ENCODE measurements at regions not wholly inside any gene's neighbourhood (a gene's known extent, or its start where the extent isn't known, plus 50 kb on each side); places are given as distances from the start of the nearest gene placed in this dataset.

DNA sequence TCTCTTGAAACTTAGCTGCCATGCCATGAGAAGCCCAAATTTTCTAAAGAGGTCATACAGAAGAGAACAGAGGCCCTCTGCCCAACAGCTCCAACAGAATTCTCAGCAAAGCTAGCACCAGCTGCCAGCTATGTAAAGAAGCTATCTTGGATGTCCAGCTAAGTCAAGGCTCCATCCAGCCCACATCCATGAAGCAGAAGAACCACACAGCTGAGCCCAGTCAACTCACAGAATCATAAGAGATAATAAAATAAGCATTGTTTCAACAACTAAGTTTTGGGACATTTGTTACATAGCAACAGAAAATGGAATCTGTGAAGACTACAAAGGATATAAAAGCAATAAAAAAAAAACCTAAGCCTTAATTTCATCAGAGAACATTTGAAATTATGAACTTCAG is 434.3 kb downstream of the TXNL1 start:
- no peak overlapping the region for H3K27ac ChIP-seq (ENCODE audit: low read length)
- no peak overlapping the region for H3K9ac ChIP-seq (ENCODE audit: low read length)
- no peak overlapping the region for H3K4me3 ChIP-seq (ENCODE audit: low read length)
- no peaks in the 10 kb centered on the region for H3K36me3 ChIP-seq (ENCODE audit: control insufficient read depth, low read depth, low read length)
- no peaks in the 10 kb centered on the region for H3K27me3 ChIP-seq (ENCODE audit: control insufficient read depth, insufficient read depth, low read length)
- H3K9me3 ChIP-seq (ENCODE audit: control insufficient read depth, low read depth, low read length) = no peaks in the 10 kb centered on the region
- no peaks in the 10 kb centered on the region for H3K4me1 ChIP-seq (ENCODE audit: control insufficient read depth, low read depth, low read length)

DNA sequence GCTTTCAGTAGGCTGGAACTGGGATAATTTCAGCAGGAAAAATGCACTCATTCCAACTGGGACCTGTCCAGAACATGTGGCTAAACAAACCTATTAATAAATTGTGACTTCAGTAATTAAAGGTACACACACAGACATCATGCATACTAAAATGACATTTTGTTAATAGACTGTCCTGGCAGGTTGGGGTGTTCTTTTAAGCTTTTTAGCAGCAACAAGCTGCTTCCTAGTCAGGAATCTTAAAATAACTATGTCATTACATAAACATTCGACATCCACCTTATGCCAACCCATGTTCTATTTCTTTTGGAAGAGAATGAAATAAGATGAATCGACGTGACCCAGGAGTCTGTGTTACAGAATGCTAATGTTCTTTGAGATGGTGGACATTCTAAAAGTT is 435.7 kb downstream of the TXNL1 start:
- Histone ChIP-seq H3K27me3 (ENCODE audit: control insufficient read depth, insufficient read depth, low read length) (no peaks in the 10 kb centered on the region), H3K4me1 (ENCODE audit: control insufficient read depth, low read depth, low read length) (no peaks in the 10 kb centered on the region), H3K4me3 (ENCODE audit: low read length) (no peak overlapping the region), H3K27ac (ENCODE audit: low read length) (no peak overlapping the region), H3K36me3 (ENCODE audit: control insufficient read depth, low read depth, low read length) (no peaks in the 10 kb centered on the region), H3K9me3 (ENCODE audit: control insufficient read depth, low read depth, low read length) (no peaks in the 10 kb centered on the region), H3K9ac (ENCODE audit: low read length) (no peak overlapping the region)

DNA sequence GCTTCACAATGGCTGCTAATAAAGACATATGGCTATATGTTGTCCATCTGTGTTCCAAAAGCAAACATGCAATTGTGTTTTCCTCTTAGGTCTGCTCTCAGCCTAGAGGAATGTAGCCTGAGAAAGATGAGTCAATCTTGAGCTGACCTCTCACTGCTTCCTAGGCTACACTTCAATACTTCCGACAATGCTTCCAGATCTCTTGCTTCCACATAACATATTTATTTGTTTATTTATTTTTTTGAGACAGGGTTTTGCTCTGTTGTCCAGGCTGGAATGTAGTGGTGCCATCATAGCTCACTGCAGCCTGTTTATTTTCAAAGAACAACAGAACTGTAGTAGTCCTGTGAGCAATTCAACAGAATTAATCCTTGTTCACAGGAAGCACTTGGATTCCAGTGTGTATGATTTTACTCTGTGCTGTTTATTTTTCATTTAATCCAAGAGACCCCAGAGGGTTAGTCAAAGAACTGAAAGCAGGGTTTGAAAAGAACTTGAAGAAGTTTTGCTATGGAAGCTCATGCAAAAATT is 437.9 kb downstream of the TXNL1 start:
- no peak overlapping the region for H3K27ac ChIP-seq (ENCODE audit: low read length)
- H3K4me3 ChIP-seq (ENCODE audit: low read length) = no peak overlapping the region
- no peaks in the 10 kb centered on the region for H3K36me3 ChIP-seq (ENCODE audit: control insufficient read depth, low read depth, low read length)
- no peak overlapping the region for H3K9ac ChIP-seq (ENCODE audit: low read length)
- H3K4me1 ChIP-seq (ENCODE audit: control insufficient read depth, low read depth, low read length) = no peaks in the 10 kb centered on the region
- H3K9me3 ChIP-seq (ENCODE audit: control insufficient read depth, low read depth, low read length) = no peaks in the 10 kb centered on the region
- no peaks in the 10 kb centered on the region for H3K27me3 ChIP-seq (ENCODE audit: control insufficient read depth, insufficient read depth, low read length)

DNA sequence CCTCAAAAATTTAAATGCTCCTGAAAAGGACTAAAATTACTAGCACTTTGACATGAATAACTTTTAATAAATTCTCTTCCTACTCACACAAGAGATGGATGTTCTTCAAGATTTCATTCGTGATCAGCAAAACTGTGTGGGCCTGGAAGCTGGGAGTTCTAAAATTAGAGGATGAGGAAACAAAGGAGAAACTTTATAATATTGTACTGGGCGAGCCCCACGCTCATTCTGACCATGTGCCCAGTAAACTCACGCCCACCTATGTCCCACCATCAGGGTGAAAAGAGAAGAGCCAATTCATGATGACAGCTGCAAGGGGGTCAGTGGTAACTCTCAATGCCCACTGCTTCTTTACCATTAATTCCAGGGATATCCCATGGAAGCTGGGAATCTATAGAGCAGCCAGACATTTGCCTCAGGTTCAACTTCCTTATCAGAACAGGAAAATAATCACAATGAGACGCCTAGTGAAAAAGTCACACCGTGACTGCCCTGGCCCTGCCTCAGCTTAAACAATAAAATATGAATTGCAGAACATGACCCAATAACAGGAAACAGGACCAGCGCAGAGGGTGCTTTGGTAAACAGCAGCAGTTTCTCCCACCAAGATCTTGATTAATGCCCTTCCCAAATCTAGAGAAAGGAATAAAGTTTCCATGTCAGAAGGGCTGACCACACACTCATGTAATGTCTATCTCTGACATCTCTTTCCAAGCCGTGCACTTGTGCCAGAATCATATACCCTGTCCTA is 438.6 kb downstream of the TXNL1 start:
- Histone ChIP-seq H3K9ac (ENCODE audit: low read length) (no peak overlapping the region), H3K36me3 (ENCODE audit: control insufficient read depth, low read depth, low read length) (no peaks in the 10 kb centered on the region), H3K4me3 (ENCODE audit: low read length) (no peak overlapping the region), H3K27ac (ENCODE audit: low read length) (no peak overlapping the region), H3K4me1 (ENCODE audit: control insufficient read depth, low read depth, low read length) (no peaks in the 10 kb centered on the region), H3K9me3 (ENCODE audit: control insufficient read depth, low read depth, low read length) (no peaks in the 10 kb centered on the region), H3K27me3 (ENCODE audit: control insufficient read depth, insufficient read depth, low read length) (no peaks in the 10 kb centered on the region)

DNA sequence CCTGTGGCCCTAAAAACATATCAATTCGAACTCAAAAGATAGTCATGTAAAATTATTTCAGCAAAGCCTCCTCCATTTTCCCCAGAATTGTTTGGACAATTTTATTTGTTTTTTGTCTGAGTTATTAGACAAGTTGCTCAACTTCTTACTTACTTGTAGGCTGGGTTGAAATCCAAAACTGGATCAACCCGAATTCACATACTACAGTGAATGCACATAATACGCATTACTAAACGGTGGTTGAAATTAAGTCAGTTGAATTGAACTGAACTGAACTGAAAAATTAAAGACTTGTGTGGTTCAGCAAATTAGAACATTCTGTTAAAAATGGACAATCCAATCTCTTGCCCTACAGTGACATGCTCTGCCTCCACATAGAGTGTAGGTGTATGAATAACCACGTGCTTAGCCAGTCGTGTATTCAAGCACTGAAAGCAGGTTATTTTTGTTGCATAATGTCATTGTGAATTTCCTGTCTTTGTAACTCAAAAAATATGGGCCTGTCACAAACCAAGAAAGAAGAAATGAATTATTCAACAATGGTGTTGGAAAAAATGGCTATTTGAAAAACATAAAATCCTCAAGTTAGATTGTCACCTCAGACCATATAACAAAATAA is 441.0 kb downstream of the TXNL1 start:
- H3K27ac ChIP-seq (ENCODE audit: low read length) = no peak overlapping the region
- H3K4me3 ChIP-seq (ENCODE audit: low read length) = no peak overlapping the region
- H3K4me1 ChIP-seq (ENCODE audit: control insufficient read depth, low read depth, low read length) = no peaks in the 10 kb centered on the region
- no peaks in the 10 kb centered on the region for H3K27me3 ChIP-seq (ENCODE audit: control insufficient read depth, insufficient read depth, low read length)
- no peaks in the 10 kb centered on the region for H3K9me3 ChIP-seq (ENCODE audit: control insufficient read depth, low read depth, low read length)
- H3K36me3 ChIP-seq (ENCODE audit: control insufficient read depth, low read depth, low read length) = no peaks in the 10 kb centered on the region
- H3K9ac ChIP-seq (ENCODE audit: low read length) = no peak overlapping the region

DNA sequence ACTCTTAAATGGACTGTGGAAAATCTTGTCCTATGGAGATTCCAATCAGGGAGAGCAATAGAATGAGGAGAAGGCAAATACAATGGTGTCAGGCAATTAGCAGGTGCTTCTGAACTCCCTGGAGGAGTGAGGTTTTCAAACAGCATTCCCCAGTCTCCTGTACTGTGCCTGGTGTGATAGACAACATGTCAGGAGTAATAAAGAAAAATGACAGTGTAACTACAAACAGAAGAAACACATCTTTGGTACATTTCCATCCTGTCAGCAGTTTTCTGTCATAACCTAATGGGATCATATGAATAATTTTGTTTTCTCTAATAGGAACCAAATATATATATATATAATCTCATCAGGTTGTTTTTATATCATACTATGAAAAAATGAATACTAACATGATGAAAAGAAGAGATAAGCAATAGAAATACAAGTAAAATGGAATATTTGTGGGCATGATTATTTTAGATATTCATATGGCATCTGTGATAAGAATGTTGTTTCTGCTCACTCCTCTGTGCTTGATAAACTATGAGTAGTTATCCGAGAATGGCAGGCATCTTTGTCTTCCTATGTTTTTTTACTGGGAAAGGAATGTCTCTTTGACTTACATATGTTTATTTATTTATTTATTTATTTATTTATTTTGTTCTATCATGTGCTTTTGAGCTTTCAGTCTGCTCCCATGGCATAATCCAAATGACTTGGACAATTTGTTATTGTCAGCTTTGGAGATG is 441.7 kb downstream of the TXNL1 start:
- Histone ChIP-seq H3K4me3 (ENCODE audit: low read length) (no peak overlapping the region), H3K4me1 (ENCODE audit: control insufficient read depth, low read depth, low read length) (no peaks in the 10 kb centered on the region), H3K36me3 (ENCODE audit: control insufficient read depth, low read depth, low read length) (no peaks in the 10 kb centered on the region), H3K9ac (ENCODE audit: low read length) (no peak overlapping the region), H3K27me3 (ENCODE audit: control insufficient read depth, insufficient read depth, low read length) (no peaks in the 10 kb centered on the region), H3K27ac (ENCODE audit: low read length) (no peak overlapping the region), H3K9me3 (ENCODE audit: control insufficient read depth, low read depth, low read length) (no peaks in the 10 kb centered on the region)

DNA sequence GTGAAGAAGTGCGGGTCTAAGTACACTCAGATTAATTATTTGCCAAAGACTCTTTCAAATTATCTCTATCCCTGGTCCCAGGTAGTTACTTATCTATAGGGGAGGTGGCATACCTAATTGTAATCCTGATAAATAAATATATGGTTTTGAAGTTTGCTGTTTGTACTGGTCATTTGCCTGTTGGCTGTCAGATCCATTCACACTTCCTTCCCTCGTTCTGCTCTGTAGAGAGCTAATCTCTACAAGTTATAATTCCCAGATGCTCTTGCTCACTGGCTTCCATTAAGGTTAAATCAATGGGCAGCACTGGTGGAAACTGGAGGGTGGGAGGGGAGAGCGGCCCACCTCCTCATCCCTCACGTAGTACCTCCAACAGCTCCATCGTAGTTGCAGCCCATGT is 447.1 kb downstream of the TXNL1 start:
- Histone ChIP-seq H3K9ac (ENCODE audit: low read length) (no peak overlapping the region), H3K27me3 (ENCODE audit: control insufficient read depth, insufficient read depth, low read length) (no peaks in the 10 kb centered on the region), H3K9me3 (ENCODE audit: control insufficient read depth, low read depth, low read length) (no peaks in the 10 kb centered on the region), H3K36me3 (ENCODE audit: control insufficient read depth, low read depth, low read length) (no peaks in the 10 kb centered on the region), H3K4me3 (ENCODE audit: low read length) (no peak overlapping the region), H3K27ac (ENCODE audit: low read length) (no peak overlapping the region), H3K4me1 (ENCODE audit: control insufficient read depth, low read depth, low read length) (no peaks in the 10 kb centered on the region)

DNA sequence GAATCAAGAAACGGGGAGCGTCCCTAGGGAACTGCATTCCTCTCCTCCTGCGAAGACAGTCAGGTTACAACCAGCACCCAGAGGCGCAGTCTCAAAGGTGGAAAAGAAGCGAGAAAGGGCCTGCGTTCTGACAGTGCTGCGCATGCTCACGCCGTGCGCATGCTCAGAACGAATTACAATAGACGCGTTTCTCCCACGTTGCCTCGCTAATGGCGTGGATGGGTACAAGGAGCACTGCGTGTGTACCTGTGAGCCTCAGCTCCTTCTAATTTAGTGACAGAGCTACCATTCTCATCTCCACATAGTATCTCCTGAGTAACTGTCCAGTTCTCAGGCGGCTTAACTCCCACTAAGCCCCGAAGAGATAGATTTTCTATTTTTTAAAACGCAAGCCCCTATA is 448.8 kb downstream of the TXNL1 start:
- no peak overlapping the region for H3K4me3 ChIP-seq (ENCODE audit: low read length)
- no peaks in the 10 kb centered on the region for H3K36me3 ChIP-seq (ENCODE audit: control insufficient read depth, low read depth, low read length)
- no peaks in the 10 kb centered on the region for H3K4me1 ChIP-seq (ENCODE audit: control insufficient read depth, low read depth, low read length)
- no peak overlapping the region for H3K9ac ChIP-seq (ENCODE audit: low read length)
- H3K27me3 ChIP-seq (ENCODE audit: control insufficient read depth, insufficient read depth, low read length) = no peaks in the 10 kb centered on the region
- no peaks in the 10 kb centered on the region for H3K9me3 ChIP-seq (ENCODE audit: control insufficient read depth, low read depth, low read length)
- H3K27ac ChIP-seq (ENCODE audit: low read length) = no peak overlapping the region

DNA sequence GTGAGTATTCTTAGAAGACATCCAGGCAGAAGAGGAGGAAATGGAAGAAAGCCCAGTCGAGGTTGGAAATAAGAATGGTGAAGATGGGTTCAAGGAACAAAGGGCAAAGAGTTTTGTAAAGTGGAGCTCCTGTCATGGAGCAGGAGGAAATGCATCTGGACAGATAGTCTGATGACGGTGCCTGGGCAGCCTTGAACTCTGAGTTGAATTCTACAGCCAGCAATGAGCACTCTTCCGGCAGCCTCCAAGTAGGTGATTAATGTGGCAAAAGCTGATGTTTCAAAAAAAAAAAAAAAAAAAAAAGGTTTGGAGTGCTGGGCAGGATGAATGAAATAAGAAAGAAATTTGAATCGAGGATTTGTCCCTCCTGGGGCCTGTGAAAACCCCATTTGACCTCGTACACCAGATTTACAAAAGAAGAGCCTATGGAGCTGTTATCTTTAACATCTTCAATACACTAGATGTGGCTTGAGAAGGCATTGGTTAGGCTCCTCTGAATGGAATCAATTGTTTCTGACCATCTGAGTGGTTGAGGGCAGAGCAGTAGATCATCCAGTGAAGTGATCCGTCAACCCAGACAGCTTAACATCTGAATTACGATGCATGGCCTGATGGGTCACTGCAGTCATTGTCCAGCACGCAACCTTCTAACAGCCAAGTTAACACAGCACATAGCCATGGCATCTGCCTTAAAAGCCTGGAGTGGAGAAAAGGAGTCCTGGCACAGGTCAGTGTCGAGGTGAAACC is 449.7 kb downstream of the TXNL1 start:
- Histone ChIP-seq H3K36me3 (ENCODE audit: control insufficient read depth, low read depth, low read length) (no peaks in the 10 kb centered on the region), H3K9me3 (ENCODE audit: control insufficient read depth, low read depth, low read length) (no peaks in the 10 kb centered on the region), H3K27me3 (ENCODE audit: control insufficient read depth, insufficient read depth, low read length) (no peaks in the 10 kb centered on the region), H3K27ac (ENCODE audit: low read length) (no peak overlapping the region), H3K9ac (ENCODE audit: low read length) (no peak overlapping the region), H3K4me3 (ENCODE audit: low read length) (no peak overlapping the region), H3K4me1 (ENCODE audit: control insufficient read depth, low read depth, low read length) (no peaks in the 10 kb centered on the region)

DNA sequence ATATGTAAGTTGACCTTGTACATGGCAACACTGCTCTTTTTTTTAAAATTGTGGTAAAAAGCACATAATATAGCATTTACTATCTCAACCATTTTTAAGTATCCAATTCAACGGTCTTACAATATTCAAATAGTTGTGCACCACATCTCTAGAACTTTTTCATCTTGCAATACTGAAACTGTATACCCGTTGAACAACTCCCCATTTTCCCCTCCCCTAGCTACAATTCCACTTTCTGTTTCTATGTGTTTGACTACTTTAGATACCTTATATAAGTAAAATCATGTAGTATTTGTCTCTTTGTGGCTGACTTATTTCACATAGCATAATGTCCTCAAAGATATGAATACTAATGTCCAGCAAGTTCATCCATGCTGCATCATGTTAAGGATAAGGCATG is 452.1 kb downstream of the TXNL1 start:
- Histone ChIP-seq H3K9ac (ENCODE audit: low read length) (no peak overlapping the region), H3K9me3 (ENCODE audit: control insufficient read depth, low read depth, low read length) (no peaks in the 10 kb centered on the region)

DNA sequence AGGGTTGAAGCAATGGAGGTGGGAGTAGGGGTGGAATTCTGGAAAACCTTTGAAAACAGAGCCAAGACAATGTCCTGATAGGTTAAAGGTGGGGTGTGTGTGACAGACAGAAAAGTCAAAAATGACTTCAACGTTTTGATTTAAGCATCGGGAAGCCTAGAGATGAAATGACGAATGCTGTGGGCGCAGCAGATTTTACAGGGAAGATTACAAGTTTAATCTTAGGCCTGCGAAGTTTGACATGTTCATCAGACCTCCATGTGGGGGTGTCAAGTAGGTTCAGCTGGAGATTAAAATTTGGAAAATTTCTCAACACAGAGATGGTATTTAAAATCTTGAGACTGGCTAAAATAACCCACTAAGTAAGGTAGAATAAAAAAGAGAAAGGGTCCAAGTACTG is 453.3 kb downstream of the TXNL1 start:
- Histone ChIP-seq H3K27me3 (ENCODE audit: control insufficient read depth, insufficient read depth, low read length) (no peaks in the 10 kb centered on the region), H3K9ac (ENCODE audit: low read length) (no peak overlapping the region)

More for the DNA sequence above, 452.1 kb downstream of the TXNL1 start:
- Histone ChIP-seq H3K4me3 (ENCODE audit: low read length) (no peak overlapping the region), H3K4me1 (ENCODE audit: control insufficient read depth, low read depth, low read length) (no peaks in the 10 kb centered on the region), H3K36me3 (ENCODE audit: control insufficient read depth, low read depth, low read length) (no peaks in the 10 kb centered on the region), H3K27ac (ENCODE audit: low read length) (no peak overlapping the region), H3K27me3 (ENCODE audit: control insufficient read depth, insufficient read depth, low read length) (no peaks in the 10 kb centered on the region)

More for the DNA sequence above, 453.3 kb downstream of the TXNL1 start:
- H3K9me3 ChIP-seq (ENCODE audit: control insufficient read depth, low read depth, low read length) = no peaks in the 10 kb centered on the region
- H3K4me1 ChIP-seq (ENCODE audit: control insufficient read depth, low read depth, low read length) = no peaks in the 10 kb centered on the region
- no peak overlapping the region for H3K4me3 ChIP-seq (ENCODE audit: low read length)
- no peak overlapping the region for H3K27ac ChIP-seq (ENCODE audit: low read length)
- no peaks in the 10 kb centered on the region for H3K36me3 ChIP-seq (ENCODE audit: control insufficient read depth, low read depth, low read length)
